GM21737 (cell line): ENCODE measurements at regions not wholly inside any gene's neighbourhood (a gene's known extent, or its start where the extent isn't known, plus 50 kb on each side); places are given as distances from the start of the nearest gene placed in this dataset.
"Not testable (repeated sequence)": the region's sequence is repeated elsewhere in the genome, so short reads cannot be mapped to it uniquely, and the experiment has no call there.

ENCODE experiments used
- ATAC-seq: cut with Tn5 transposase; IDR thresholded peaks from one replicate; pipeline ENCODE4 v1.9.1; 2021; ENCODE audit warnings: mild to moderate bottlenecking, moderate library complexity; ENCODE audit not compliant: unreplicated experiment

- ATAC-seq: no peak
Observed at GRCh38 chr14:101616202-101616601, 54.9 kb downstream of the DIO3 start.

- ATAC-seq: no peak
Observed at GRCh38 chr14:101619484-101619883, 58.2 kb downstream of the DIO3 start.

GRCh38 chr14:101620031-101620788, 58.9 kb downstream of the DIO3 start:
- no peak for ATAC-seq

- no peak for ATAC-seq
Observed at GRCh38 chr14:101620821-101621785, 59.8 kb downstream of the DIO3 start.

DNA sequence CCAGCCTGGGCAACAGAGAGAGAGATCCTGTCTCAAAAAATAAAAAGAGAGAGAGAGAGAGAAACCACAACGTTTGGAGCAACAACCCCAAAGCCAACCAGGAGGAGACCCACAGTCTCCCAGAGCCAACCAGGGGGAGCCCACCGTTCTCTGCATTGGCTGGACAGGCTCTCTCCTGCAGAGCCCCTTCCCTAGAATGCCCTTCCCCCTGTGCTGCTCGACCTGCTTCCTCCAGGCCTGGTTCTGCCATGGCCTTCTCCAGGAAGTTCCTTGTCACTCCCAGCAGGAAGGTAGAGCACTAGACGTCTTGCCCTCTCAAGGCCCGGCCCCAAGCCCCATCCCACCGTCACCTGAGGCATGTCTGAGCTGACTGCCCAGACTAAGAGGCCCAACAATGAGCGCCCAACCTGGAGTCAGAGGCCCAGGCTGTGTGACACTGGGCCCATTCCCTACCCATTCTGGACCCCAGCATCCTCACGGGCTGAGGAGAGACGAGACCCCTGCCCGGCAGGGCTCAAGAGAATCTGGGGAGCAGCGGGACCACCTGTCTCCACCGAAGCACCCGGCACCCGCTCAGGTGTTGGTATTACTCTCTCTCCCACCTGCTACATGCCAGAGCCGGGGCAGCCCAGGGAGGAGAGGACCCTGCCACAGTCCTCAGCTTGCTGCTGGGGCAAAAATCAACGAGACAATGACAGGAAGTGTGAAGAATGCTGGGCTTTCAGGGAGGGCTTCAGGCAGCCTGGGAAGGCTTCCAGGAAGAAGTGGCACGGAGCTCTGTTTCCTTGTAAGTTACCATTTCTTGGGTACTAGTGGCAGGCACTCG, 61.2 kb downstream of the DIO3 start:
- no peak for ATAC-seq

DNA sequence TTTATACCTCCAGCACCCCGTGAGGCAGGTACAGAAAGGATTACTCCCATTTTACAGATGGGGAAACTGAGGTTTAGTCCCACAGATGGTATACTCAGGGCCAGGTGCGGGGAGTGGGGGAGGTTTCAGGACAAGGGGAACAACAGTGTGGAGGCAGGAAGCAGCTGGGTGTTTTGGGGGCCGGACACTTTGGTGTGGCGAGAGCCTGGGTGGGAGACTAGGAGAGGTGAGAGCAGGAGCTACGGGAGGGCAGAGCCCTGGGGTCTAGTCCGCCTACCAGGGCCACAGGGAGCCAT, 61.7 kb downstream of the DIO3 start:
- no peak for ATAC-seq

DNA sequence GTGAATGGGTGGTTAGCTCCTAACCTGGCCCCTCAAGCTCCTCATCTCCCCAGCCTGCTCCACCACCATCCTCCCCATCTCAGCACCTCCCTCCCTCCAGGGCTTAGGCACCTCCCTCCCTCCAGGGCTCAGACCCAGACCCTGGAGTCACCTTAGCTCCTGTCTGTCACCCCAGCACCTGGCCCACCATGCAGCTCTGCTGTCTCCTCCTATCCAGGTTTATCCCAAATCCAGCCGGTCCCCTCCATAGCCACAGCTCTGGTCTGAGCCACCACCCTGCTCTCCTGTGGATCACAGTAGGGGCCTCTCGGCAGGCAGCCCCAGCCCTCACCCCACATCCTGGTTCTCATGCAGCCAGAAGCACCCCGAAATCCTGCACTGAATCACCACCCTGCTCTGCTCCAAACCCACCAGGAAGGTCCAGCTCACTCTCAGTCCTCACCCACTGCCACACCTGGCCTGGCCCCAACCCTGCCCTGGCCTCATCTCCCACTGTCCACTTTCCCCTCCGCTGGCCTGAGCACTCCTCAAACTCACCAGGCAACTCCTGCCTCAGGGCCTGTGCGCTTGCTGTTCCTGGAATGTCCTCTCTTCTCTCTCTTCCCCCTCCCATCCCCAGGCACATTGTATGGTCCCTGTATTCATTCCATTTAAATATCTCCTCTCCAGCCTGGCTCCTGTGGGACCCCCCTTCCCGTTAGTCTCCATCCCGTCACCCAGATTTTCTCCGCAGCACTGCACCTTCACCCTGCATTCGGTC, 62.6 kb downstream of the DIO3 start:
- ATAC-seq: no peak

DNA sequence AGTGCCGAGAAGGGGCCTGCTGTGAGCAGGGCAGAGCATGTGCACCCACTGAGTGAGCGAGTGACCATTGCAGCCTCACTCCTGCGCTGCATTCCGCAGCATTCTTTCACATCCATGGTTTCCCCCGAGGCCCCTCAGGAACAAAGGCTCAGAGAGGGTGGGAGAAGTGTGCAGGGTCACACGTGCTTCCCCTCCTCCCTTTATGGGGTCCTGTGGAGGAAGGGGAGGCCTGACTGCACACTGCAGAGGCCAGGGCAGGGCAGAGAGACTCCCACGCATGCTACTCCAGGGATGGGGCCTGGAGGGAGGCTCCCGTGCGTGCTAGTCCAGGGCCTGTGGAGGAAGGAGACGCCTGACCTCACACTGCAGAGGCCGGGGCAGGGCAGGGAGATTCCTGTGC, 63.2 kb downstream of the DIO3 start:
- no peak for ATAC-seq

DNA sequence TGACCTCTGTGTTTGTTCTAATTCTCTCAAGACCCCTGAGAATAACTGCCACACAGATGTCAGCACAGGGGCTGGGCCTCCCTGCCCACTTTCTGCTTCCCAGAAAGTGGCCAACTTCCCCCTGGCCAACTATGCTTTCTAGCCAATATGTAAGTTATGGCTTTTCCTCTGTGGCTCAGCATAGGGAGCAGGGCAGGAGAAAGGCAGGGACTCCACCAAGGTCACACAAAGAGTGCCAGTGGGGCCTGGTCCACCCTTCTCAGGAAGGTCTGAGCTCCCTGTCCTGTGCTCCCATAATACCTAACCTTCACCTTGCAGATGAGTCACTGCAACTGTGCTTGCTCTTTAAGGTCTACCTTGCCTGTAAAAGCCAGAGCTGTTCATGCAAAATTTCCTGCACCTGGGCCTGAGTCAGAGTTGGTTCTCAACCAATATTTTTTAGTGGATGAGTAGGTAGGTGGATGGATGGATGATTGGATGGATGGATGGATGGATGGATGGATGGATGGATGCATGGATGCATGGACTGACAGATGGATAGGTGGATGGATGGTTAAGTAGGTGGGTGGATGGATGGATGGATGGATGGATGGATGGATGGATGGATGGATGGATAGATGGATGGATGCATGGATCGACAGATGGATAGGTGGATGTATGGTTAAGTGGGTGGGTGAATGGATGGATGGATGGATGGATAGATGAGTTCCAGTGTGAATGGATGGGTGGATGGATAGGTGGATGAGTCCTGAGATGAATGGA, 64.2 kb downstream of the DIO3 start:
- ATAC-seq: no peak

DNA sequence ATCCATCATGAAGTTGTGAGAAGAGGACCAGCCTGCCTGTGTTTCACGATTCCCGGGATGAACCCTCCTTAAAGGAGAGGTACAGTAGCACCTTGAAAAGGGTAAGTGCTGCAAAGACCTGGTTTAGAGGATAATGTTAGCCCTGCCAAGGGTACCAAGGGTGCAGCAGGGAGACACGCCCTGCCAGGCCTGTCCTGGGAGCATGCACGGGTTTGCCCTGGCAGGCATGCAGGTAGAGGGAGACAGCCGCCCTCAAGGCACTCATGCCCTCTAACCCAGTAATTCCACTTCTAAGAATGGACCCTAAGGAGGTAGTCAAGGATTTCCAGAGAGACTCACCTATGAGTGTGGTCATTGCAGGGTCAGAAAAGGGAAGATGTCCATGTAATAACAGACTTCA, 65.0 kb downstream of the DIO3 start:
- ATAC-seq: no peak

GRCh38 chr14:101627915-101628262, 66.6 kb downstream of the DIO3 start:
- no peak for ATAC-seq

- ATAC-seq: peak; percentile 78
Observed at GRCh38 chr14:101628471-101628966, 67.2 kb downstream of the DIO3 start.

DNA sequence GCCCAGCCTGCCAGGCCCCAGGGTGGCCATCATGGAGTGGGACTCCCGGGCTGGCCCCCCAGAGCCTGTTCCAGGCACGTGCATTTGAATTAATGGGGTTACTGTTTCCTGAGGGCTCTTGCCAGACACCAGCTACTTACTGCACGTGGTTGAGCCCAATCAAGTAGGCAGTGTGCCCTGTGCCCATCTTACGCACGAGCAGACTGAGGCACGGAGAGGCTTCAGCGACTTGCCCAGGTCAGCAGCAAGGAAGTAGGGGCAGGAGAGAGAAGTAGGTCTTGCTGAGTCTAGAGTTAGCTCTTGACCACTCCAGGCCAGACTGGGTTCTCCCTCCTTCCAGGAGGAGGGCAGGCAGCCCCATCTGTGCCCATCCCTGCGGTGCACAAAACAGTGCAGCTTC, 67.7 kb downstream of the DIO3 start:
- no peak for ATAC-seq

- no peak for ATAC-seq
Observed at GRCh38 chr14:101630056-101630965, 69.0 kb downstream of the DIO3 start.

DNA sequence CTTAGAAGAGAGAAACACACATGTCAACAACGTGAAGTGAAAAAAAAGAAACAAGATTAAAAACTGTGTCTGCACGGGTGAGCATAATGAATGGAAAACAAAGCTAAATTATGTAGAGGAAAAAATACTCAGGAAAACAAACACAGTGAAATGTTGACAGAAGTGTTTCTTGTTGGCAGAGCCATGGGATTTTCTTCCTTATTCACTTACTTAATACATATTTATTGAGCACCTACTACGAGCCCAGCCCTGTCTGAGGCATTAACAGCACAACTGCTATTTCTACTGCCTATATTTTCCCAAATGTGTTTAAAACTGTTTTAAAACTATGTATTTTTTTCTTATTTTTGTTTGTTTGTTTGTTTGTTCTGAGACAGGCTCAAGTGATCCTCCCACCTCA, 69.9 kb downstream of the DIO3 start:
- no peak for ATAC-seq

- not testable (repeated sequence) for ATAC-seq
Observed at GRCh38 chr14:101631970-101632369, 70.7 kb downstream of the DIO3 start.

GRCh38 chr14:101632520-101632919, 71.2 kb downstream of the DIO3 start:
- no peak for ATAC-seq

- ATAC-seq: no peak
Observed at GRCh38 chr14:101633276-101633675, 72.0 kb downstream of the DIO3 start.
